A549 (cell line): ENCODE measurements at regions not wholly inside any gene's neighbourhood (a gene's known extent, or its start where the extent isn't known, plus 50 kb on each side); places are given as distances from the start of the nearest gene placed in this dataset.

ENCODE experiments used
- CEBPB ChIP-seq, 2 experiments: fragments of >200 bp in 1 of 2; sonication (Bioruptor Twin) in 1 of 2; formaldehyde crosslinking in 1 of 2; IDR thresholded peaks; 2 replicates each; pipeline ENCODE4 v1.6.1; 2012 to 2016
- CHD2 ChIP-seq: fragments of 150-350 bp; IDR thresholded peaks from 2 replicates; pipeline ENCODE4 v1.6.1; 2014; ENCODE audit warnings: low read length; ENCODE audit not compliant: partially characterized antibody
- CHD4 ChIP-seq: fragments of 200-600 bp; sonication (generic); IDR thresholded peaks from 2 replicates; pipeline ENCODE4 v1.6.1; 2016; ENCODE audit warnings: antibody characterized with exemption, mild to moderate bottlenecking, borderline replicate concordance
- EP300 ChIP-seq, 2 experiments: fragments of >200 bp; sonication (Bioruptor Twin); formaldehyde crosslinking; IDR thresholded peaks; 2 replicates in 1 of 2; 3 replicates in 1 of 2; pipeline ENCODE4 v1.6.1; 2016 to 2017
- JUN ChIP-seq, 2 experiments: fragments of >200 bp; sonication (Bioruptor Twin); formaldehyde crosslinking; IDR thresholded peaks; 2 replicates in 1 of 2; 3 replicates in 1 of 2; pipeline ENCODE4 v1.6.1; 2016 to 2017
- MAFK ChIP-seq: fragments of 450-650 bp; IDR thresholded peaks from 2 replicates; pipeline ENCODE4 v1.6.1; 2014; ENCODE audit not compliant: partially characterized antibody
- POLR2A ChIP-seq: IDR thresholded peaks from 2 replicates; pipeline ENCODE4 v1.6.1; 2012; ENCODE audit warnings: mild to moderate bottlenecking, low read length
- RAD21 ChIP-seq, 2 experiments: fragments of >200 bp in 1 of 2; sonication (Bioruptor Twin) in 1 of 2; formaldehyde crosslinking in 1 of 2; IDR thresholded peaks in 1 of 2; conservative IDR thresholded peaks in 1 of 2; 2 replicates in 1 of 2; 3 replicates in 1 of 2; pipeline ENCODE4 v1.6.1; 2012 to 2018; ENCODE audit warnings: inconsistent platforms in 1 of 2
- ZFP36 ChIP-seq: fragments of 450-650 bp; IDR thresholded peaks from 2 replicates; pipeline ENCODE4 v1.6.1; 2014; ENCODE audit warnings: borderline replicate concordance; ENCODE audit not compliant: partially characterized antibody
- TF ChIP-seq, protein P1 (sequence below): fragments of >200 bp; sonication (Bioruptor Twin); formaldehyde crosslinking; IDR thresholded peaks from 3 replicates; pipeline ENCODE4 v1.5.1; 2016
- TF ChIP-seq, protein P2 (sequence below): fragments of 250-450 bp; sonication (Bioruptor Pico); IDR thresholded peaks from 2 replicates; pipeline ENCODE4 v1.5.0; 2021; ENCODE audit warnings: mild to moderate bottlenecking, moderate library complexity, borderline replicate concordance
- TF ChIP-seq, protein P3 (sequence below): fragments of 200-600 bp; sonication (generic); IDR thresholded peaks from 2 replicates; pipeline ENCODE4 v1.6.1; 2016; ENCODE audit warnings: antibody characterized with exemption, mild to moderate bottlenecking, moderate library complexity
- TF ChIP-seq, protein P4 (sequence below): fragments of 450-650 bp; IDR thresholded peaks from 2 replicates; pipeline ENCODE4 v1.6.1; 2014; ENCODE audit warnings: antibody characterized with exemption

DNA sequence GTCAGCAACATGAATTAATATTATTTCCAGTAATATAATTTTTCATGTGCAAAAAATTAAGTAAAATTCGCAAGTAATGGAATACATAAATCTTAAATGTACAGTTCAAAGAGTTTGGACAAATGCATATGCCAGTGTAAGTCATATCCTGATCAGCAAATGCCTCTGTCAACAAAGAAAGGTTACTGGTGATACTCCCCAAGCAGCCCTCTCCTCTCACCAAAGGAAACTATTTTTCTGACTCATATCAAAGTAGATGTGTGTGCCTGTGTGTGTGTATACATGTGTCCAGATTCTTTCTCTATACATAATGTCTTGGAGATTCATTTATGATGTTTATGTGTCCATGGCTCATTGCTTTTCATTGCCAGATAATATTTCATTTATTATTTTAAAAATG, 1035.0 kb downstream of the SLC16A7 start:
- TF ChIP-seq, protein P1, sequence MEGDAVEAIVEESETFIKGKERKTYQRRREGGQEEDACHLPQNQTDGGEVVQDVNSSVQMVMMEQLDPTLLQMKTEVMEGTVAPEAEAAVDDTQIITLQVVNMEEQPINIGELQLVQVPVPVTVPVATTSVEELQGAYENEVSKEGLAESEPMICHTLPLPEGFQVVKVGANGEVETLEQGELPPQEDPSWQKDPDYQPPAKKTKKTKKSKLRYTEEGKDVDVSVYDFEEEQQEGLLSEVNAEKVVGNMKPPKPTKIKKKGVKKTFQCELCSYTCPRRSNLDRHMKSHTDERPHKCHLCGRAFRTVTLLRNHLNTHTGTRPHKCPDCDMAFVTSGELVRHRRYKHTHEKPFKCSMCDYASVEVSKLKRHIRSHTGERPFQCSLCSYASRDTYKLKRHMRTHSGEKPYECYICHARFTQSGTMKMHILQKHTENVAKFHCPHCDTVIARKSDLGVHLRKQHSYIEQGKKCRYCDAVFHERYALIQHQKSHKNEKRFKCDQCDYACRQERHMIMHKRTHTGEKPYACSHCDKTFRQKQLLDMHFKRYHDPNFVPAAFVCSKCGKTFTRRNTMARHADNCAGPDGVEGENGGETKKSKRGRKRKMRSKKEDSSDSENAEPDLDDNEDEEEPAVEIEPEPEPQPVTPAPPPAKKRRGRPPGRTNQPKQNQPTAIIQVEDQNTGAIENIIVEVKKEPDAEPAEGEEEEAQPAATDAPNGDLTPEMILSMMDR, result no peak
- TF ChIP-seq, protein P2, sequence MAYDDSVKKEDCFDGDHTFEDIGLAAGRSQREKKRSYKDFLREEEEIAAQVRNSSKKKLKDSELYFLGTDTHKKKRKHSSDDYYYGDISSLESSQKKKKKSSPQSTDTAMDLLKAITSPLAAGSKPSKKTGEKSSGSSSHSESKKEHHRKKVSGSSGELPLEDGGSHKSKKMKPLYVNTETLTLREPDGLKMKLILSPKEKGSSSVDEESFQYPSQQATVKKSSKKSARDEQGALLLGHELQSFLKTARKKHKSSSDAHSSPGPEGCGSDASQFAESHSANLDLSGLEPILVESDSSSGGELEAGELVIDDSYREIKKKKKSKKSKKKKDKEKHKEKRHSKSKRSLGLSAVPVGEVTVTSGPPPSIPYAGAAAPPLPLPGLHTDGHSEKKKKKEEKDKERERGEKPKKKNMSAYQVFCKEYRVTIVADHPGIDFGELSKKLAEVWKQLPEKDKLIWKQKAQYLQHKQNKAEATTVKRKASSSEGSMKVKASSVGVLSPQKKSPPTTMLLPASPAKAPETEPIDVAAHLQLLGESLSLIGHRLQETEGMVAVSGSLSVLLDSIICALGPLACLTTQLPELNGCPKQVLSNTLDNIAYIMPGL (CRISPR knock-in tag), result no peak
- no peak for TF ChIP-seq RAD21 (conservative IDR thresholded peaks at IDR 0.05 in 1 of 2, IDR thresholded peaks at IDR 0.05 in 1 of 2)
- TF ChIP-seq CHD2, result no peak
- no peak for TF ChIP-seq JUN (IDR thresholded peaks at IDR 0.05)
- TF ChIP-seq CEBPB (IDR thresholded peaks at IDR 0.05), result no peak
- TF ChIP-seq ZFP36, result no peak
- TF ChIP-seq EP300 (IDR thresholded peaks at IDR 0.05), result no peak
- TF ChIP-seq, protein P3, sequence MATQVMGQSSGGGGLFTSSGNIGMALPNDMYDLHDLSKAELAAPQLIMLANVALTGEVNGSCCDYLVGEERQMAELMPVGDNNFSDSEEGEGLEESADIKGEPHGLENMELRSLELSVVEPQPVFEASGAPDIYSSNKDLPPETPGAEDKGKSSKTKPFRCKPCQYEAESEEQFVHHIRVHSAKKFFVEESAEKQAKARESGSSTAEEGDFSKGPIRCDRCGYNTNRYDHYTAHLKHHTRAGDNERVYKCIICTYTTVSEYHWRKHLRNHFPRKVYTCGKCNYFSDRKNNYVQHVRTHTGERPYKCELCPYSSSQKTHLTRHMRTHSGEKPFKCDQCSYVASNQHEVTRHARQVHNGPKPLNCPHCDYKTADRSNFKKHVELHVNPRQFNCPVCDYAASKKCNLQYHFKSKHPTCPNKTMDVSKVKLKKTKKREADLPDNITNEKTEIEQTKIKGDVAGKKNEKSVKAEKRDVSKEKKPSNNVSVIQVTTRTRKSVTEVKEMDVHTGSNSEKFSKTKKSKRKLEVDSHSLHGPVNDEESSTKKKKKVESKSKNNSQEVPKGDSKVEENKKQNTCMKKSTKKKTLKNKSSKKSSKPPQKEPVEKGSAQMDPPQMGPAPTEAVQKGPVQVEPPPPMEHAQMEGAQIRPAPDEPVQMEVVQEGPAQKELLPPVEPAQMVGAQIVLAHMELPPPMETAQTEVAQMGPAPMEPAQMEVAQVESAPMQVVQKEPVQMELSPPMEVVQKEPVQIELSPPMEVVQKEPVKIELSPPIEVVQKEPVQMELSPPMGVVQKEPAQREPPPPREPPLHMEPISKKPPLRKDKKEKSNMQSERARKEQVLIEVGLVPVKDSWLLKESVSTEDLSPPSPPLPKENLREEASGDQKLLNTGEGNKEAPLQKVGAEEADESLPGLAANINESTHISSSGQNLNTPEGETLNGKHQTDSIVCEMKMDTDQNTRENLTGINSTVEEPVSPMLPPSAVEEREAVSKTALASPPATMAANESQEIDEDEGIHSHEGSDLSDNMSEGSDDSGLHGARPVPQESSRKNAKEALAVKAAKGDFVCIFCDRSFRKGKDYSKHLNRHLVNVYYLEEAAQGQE, result no peak
- TF ChIP-seq, protein P4, sequence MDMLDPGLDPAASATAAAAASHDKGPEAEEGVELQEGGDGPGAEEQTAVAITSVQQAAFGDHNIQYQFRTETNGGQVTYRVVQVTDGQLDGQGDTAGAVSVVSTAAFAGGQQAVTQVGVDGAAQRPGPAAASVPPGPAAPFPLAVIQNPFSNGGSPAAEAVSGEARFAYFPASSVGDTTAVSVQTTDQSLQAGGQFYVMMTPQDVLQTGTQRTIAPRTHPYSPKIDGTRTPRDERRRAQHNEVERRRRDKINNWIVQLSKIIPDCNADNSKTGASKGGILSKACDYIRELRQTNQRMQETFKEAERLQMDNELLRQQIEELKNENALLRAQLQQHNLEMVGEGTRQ, result no peak
- TF ChIP-seq MAFK, result no peak
- TF ChIP-seq CHD4, result no peak
- TF ChIP-seq POLR2A, result no peak
